GM19351 (cell line): ENCODE measurements at regions not wholly inside any gene's neighbourhood (a gene's known extent, or its start where the extent isn't known, plus 50 kb on each side); places are given as distances from the start of the nearest gene placed in this dataset.
"Not testable (repeated sequence)": the region's sequence is repeated elsewhere in the genome, so short reads cannot be mapped to it uniquely, and the experiment has no call there.

ENCODE experiments used
- ATAC-seq: cut with Tn5 transposase; IDR thresholded peaks from one replicate; pipeline ENCODE4 v1.9.1; 2021; ENCODE audit warnings: mild to moderate bottlenecking, moderate library complexity; ENCODE audit not compliant: unreplicated experiment

GRCh38 chr2:235105821-235106359 is 154.1 kb downstream of the SH3BP4 start:
- ATAC-seq = no peak

GRCh38 chr2:235106874-235107639 is 155.2 kb downstream of the SH3BP4 start:
- ATAC-seq = no peak

GRCh38 chr2:235107640-235107951 is 155.8 kb downstream of the SH3BP4 start:
- no peak for ATAC-seq

- not testable (repeated sequence) for ATAC-seq
Measured at GRCh38 chr2:235109561-235109960, 157.7 kb downstream of the SH3BP4 start.

GRCh38 chr2:235112365-235112764 is 160.5 kb downstream of the SH3BP4 start:
- no peak for ATAC-seq

- ATAC-seq = no peak
Measured at GRCh38 chr2:235113854-235114253, 162.0 kb downstream of the SH3BP4 start.

- no peak for ATAC-seq
Measured at GRCh38 chr2:235114286-235114685, 162.5 kb downstream of the SH3BP4 start.

GRCh38 chr2:235115521-235115920 is 163.7 kb downstream of the SH3BP4 start:
- ATAC-seq = no peak

GRCh38 chr2:235116885-235117492 is 165.2 kb downstream of the SH3BP4 start:
- no peak for ATAC-seq

- no peak for ATAC-seq
Measured at GRCh38 chr2:235126768-235127167, 175.0 kb downstream of the SH3BP4 start.

- ATAC-seq = no peak
Measured at GRCh38 chr2:235127931-235128330, 176.1 kb downstream of the SH3BP4 start.

- ATAC-seq = no peak
Measured at GRCh38 chr2:235129850-235130249, 178.0 kb downstream of the SH3BP4 start.

GRCh38 chr2:235131334-235132305 is 179.8 kb downstream of the SH3BP4 start:
- no peak for ATAC-seq

GRCh38 chr2:235132651-235133050 is 180.8 kb downstream of the SH3BP4 start:
- ATAC-seq = no peak

- no peak for ATAC-seq
Measured at GRCh38 chr2:235133837-235134236, 182.0 kb downstream of the SH3BP4 start.

GRCh38 chr2:235134420-235134819 is 182.6 kb downstream of the SH3BP4 start:
- ATAC-seq = no peak

- ATAC-seq = no peak
Measured at GRCh38 chr2:235135195-235135965, 183.6 kb downstream of the SH3BP4 start.

GRCh38 chr2:235135990-235136561 is 184.3 kb downstream of the SH3BP4 start:
- no peak for ATAC-seq

GRCh38 chr2:235138339-235138738 is 186.5 kb downstream of the SH3BP4 start:
- ATAC-seq = no peak
